RWPE1 (cell line): ENCODE measurements at regions not wholly inside any gene's neighbourhood (a gene's known extent, or its start where the extent isn't known, plus 50 kb on each side); places are given as distances from the start of the nearest gene placed in this dataset.

Source experiments
- CTCF ChIA-PET: fragments of 350-600 bp; sonication (Branson Sonifier 250); formaldehyde crosslinking; extraction: SDS; loops from one replicate; lab custom pipeline; 2021; lab: Yijun Ruan, JAX
- POLR2A ChIA-PET: fragments of 400-600 bp; formaldehyde crosslinking; extraction: SDS; loops from one replicate; lab custom pipeline; 2020; ENCODE audit warnings: antibody characterized with exemption; ENCODE audit not compliant: low non-redundant PET; lab: Yijun Ruan, JAX
- DNase-seq: peaks from one replicate; pipeline ENCODE4 v3.0.0; 2012; ENCODE audit warnings: low spot score
- H3K27ac ChIP-seq: fragments of 450-650 bp; 2 replicates; pipeline ENCODE4 v1.5.1; 2017
- CTCF ChIP-seq: fragments of 450-650 bp; conservative IDR thresholded peaks from 2 replicates; pipeline ENCODE4 v1.5.1; 2017; ENCODE audit warnings: low read depth, mild to moderate bottlenecking

GRCh38 chr15:63440756-63441155, 59.1 kb upstream of the CA12 start:
- no peak for DNase-seq
- H3K27ac ChIP-seq: no peak overlapping the region
- POLR2A ChIA-PET: no interaction called here
- CTCF ChIA-PET: no interaction called here
- no peak for TF ChIP-seq CTCF

- ChIA-PET POLR2A (no interaction called here), CTCF (no interaction called here)
- no peak for TF ChIP-seq CTCF
- H3K27ac ChIP-seq: no peak overlapping the region
- DNase-seq: no peak
These were observed 59.6 kb upstream of the CA12 start for GRCh38 chr15:63441266-63441665.

GRCh38 chr15:63442080-63442479, 60.4 kb upstream of the CA12 start:
- ChIA-PET POLR2A (no interaction called here), CTCF (interaction anchor here (0.7 kb wide), 1 partner anchor 22 kb away, joined by 3 read pairs; no protein-coding TSS in a partner anchor)
- DNase-seq: no peak
- no peak overlapping the region for H3K27ac ChIP-seq
- TF ChIP-seq CTCF: no peak

GRCh38 chr15:63444611-63445010, 59.8 kb upstream of the USP3 start:
- no peak overlapping the region for H3K27ac ChIP-seq
- ChIA-PET CTCF (interaction anchor here (0.6 kb wide), 1 partner anchor 426 kb away, joined by 3 read pairs; no protein-coding TSS in a partner anchor), POLR2A (no interaction called here)
- TF ChIP-seq CTCF: no peak
- no peak for DNase-seq

GRCh38 chr15:63446255-63446654, 58.1 kb upstream of the USP3 start:
- no peak overlapping the region for H3K27ac ChIP-seq
- CTCF ChIA-PET: interaction anchor here (1.7 kb wide), 1 partner anchor 20 kb away, joined by 4 read pairs; no protein-coding TSS in a partner anchor
- no peak for DNase-seq
- no peak for TF ChIP-seq CTCF
- POLR2A ChIA-PET: no interaction called here

GRCh38 chr15:63447017-63447676, 57.2 kb upstream of the USP3 start:
- ChIA-PET POLR2A (no interaction called here), CTCF (interaction anchor here (1.7 kb wide), 1 partner anchor 20 kb away, joined by 4 read pairs; no protein-coding TSS in a partner anchor)
- DNase-seq: no peak
- no peak overlapping the region for H3K27ac ChIP-seq
- TF ChIP-seq CTCF: no peak
